GM10266 (cell line): ENCODE measurements at regions not wholly inside any gene's neighbourhood (a gene's known extent, or its start where the extent isn't known, plus 50 kb on each side); places are given as distances from the start of the nearest gene placed in this dataset.

Source experiments
- DNase-seq: peaks from one replicate; pipeline ENCODE4 v3.0.0; 2012; ENCODE audit errors: extremely low spot score
- CTCF ChIP-seq: IDR thresholded peaks from 2 replicates; pipeline ENCODE4 v1.5.1; 2012; ENCODE audit warnings: mild to moderate bottlenecking, low read depth; ENCODE audit not compliant: control insufficient read depth, insufficient read depth; ENCODE audit errors: missing control alignments

GRCh38 chr11:115077740-115078139 lies 399.4 kb downstream of the NXPE2 start:
- no peak for DNase-seq
- TF ChIP-seq CTCF: no peak

DNA sequence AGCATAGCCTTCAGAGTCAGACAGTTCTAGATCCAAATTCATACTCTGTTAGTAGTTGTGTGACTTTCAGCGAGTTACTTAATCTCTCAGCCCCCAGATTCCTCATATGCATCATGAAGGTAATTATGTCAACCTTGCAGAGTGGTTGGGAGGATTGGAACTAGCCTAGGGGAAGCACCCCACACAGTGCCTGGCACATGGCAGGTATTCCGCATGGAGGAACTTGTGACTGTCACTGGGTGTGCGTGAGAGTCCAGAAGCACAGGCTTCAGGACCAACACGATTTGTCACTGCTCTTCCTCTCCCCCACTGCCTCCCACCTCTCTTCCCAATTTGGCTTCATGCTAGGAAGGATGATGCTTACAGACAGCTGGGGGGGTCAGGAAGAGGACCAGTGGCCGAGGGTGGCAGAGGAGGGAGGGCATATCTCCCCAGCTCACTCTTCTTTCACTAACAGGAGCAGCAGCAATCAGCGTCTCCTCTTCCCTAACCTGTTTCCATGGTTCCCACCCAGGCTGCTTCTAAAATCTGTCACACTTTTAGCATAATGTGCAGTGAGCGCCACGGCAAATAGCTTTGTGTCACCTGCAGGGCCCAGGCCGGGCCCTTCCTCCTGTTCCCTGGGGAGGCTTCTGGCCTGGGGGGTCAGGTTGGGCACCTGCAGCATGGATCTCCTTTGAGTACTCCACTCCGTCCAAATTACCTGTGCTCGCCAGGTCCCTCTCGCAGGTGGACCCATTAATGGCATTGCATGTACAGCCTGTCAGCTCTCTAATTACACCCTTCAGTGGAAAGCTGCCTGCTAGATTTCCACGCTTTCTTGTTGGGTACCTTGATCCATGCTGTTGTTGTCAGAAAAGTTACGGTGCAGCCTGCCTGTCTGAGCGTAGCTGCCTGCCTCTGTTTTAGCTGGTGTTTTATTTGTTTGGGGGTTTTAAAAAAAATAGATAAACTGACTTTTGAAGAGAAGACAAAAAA lies 400.4 kb downstream of the NXPE2 start:
- TF ChIP-seq CTCF: no peak
- DNase-seq: no peak

GRCh38 chr11:115080923-115081680 lies 402.8 kb downstream of the NXPE2 start:
- no peak for TF ChIP-seq CTCF
- DNase-seq: no peak

DNA sequence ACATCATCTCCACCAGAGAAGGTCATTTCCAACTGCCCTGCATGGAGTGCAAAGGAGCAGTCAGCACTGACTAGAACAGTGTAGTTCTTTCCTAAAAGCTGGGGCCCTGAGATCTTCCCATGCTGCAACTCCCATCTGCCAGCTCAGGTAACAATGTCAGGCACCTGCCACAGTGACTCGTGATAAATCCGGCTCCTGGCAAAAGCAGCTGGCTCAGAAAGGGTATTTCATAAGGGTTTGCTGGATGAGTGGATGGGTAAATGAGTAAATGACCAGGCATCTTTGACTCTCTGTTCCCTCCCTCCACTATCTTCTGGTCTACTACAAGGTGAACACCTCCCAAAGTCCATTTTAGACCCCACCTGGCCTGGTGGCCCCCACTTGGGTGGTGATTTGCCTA lies 403.6 kb downstream of the NXPE2 start:
- TF ChIP-seq CTCF: no peak
- DNase-seq: no peak

DNA sequence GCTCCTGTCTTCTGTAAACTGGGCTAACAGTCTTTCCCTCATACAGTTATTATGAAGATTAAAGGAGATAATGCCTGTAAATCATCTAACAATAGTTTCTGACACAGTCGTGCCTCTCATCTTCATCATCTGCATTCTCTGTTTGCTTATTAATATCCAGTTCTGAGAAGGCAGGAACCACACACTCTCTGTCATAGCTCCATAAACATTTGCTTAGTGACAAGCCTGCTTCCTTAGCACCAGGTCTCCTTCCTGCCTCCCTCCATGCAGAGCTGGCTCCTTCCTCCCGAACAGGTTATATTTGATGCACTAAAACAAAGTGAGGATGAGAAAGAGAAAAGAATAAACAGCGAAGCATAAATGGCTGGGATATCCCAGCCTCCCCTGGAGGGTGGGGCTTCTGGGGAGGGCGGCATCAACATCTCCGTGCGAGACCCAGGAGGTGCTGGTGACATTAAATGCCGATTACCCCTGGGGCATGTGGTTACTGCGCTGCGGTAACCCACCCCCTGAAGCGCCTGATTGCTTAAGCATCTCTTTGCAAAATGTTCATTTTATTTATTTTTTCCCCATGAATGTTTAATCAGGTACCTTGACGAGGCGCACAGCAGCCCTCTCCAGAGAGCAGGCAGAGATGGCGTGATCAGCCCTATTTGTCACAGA lies 404.9 kb downstream of the NXPE2 start:
- TF ChIP-seq CTCF: no peak
- DNase-seq: no peak

- TF ChIP-seq CTCF: no peak
- DNase-seq: no peak
These were observed 405.9 kb downstream of the NXPE2 start for GRCh38 chr11:115084231-115084630.
